ENCODE measurements at regions not wholly inside any gene's neighbourhood (a gene's known extent, or its start where the extent isn't known, plus 50 kb on each side); places are given as distances from the start of the nearest gene placed in this dataset.

DNA sequence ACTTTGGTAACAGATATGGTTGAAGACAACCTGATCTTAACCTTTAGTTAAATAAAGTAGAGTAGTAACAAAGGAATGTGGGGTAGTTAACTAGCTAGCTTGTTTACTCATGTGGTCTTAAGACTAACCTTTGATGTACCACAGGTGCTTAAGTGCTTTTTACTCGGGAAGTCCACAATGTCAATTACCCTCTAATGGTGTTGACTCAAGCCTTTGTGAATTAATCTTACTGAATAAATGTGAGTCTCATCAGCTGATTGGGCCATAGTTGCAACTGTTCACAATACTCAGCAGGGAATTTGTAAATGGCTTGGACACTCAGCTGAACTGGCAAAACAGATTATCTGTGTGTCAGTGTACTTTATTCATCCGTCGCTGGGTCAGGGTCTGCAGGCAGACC lies 119.0 kb upstream of the UGT8 start:
- TF ChIP-seq POLR2AphosphoS5 (IDR thresholded peaks at IDR 0.05) = no peak
- no peak for TF ChIP-seq MXI1 (conservative IDR thresholded peaks at IDR 0.05; ENCODE audit: poor library complexity, severe bottlenecking)
- TF ChIP-seq EZH2 (IDR thresholded peaks at IDR 0.05; ENCODE audit: borderline replicate concordance, insufficient read depth, low read length, poor library complexity, severe bottlenecking) = no peak
- no peak for TF ChIP-seq SMC3 (conservative IDR thresholded peaks at IDR 0.05; ENCODE audit: poor library complexity)
- TF ChIP-seq, protein P1, sequence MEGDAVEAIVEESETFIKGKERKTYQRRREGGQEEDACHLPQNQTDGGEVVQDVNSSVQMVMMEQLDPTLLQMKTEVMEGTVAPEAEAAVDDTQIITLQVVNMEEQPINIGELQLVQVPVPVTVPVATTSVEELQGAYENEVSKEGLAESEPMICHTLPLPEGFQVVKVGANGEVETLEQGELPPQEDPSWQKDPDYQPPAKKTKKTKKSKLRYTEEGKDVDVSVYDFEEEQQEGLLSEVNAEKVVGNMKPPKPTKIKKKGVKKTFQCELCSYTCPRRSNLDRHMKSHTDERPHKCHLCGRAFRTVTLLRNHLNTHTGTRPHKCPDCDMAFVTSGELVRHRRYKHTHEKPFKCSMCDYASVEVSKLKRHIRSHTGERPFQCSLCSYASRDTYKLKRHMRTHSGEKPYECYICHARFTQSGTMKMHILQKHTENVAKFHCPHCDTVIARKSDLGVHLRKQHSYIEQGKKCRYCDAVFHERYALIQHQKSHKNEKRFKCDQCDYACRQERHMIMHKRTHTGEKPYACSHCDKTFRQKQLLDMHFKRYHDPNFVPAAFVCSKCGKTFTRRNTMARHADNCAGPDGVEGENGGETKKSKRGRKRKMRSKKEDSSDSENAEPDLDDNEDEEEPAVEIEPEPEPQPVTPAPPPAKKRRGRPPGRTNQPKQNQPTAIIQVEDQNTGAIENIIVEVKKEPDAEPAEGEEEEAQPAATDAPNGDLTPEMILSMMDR (IDR thresholded peaks at IDR 0.05; ENCODE audit: poor library complexity, severe bottlenecking) = no peak
- TF ChIP-seq REST (IDR thresholded peaks at IDR 0.05; ENCODE audit: borderline replicate concordance) = no peak
- TF ChIP-seq EP300 (conservative IDR thresholded peaks at IDR 0.05; ENCODE audit: poor library complexity, severe bottlenecking) = no peak
- no peak for TF ChIP-seq RAD21 (conservative IDR thresholded peaks at IDR 0.05)
- TF ChIP-seq TAF1 (IDR thresholded peaks at IDR 0.05; ENCODE audit: low read depth) = no peak
- Histone ChIP-seq H2AFZ (ENCODE audit: low read depth, low read length) (no peak overlapping the region), H3K4me2 (ENCODE audit: low read length) (no peak overlapping the region), H3K4me3 (ENCODE audit: low read length) (no peak overlapping the region), H3K9ac (ENCODE audit: low read length) (no peak overlapping the region), H3K79me2 (replicated peaks; ENCODE audit: insufficient read depth, low read length) (no peaks in the 10 kb centered on the region), H3K27ac (ENCODE audit: low read length) (no peak overlapping the region), H3K36me3 (ENCODE audit: insufficient read depth, low read length) (no peaks in the 10 kb centered on the region), H4K20me1 (ENCODE audit: insufficient read depth) (no peaks in the 10 kb centered on the region), H3K9me2 (ENCODE audit: insufficient read depth, low read length) (no peaks in the 10 kb centered on the region), H3K27me3 (ENCODE audit: insufficient read depth, low read depth, low read length) (no peaks in the 10 kb centered on the region), H3K9me3 (ENCODE audit: low read length) (no peaks in the 10 kb centered on the region), H3F3A (ENCODE audit: insufficient read depth, low read length, poor library complexity, severe bottlenecking) (no peaks in the 10 kb centered on the region)

GRCh38 chr4:114481856-114482255 lies 116.8 kb upstream of the UGT8 start:
- Histone ChIP-seq H4K20me1 (ENCODE audit: insufficient read depth) (no peaks in the 10 kb centered on the region), H3K36me3 (ENCODE audit: insufficient read depth, low read length) (no peaks in the 10 kb centered on the region), H3K9me3 (ENCODE audit: low read length) (no peaks in the 10 kb centered on the region), H3K27me3 (ENCODE audit: insufficient read depth, low read depth, low read length) (no peaks in the 10 kb centered on the region), H3K4me3 (ENCODE audit: low read length) (no peak overlapping the region), H3K27ac (ENCODE audit: low read length) (no peak overlapping the region), H3K79me2 (replicated peaks; ENCODE audit: insufficient read depth, low read length) (no peaks in the 10 kb centered on the region), H3K4me2 (ENCODE audit: low read length) (no peak overlapping the region), H2AFZ (ENCODE audit: low read depth, low read length) (no peak overlapping the region), H3K9me2 (ENCODE audit: insufficient read depth, low read length) (no peaks in the 10 kb centered on the region), H3K9ac (ENCODE audit: low read length) (no peak overlapping the region), H3F3A (ENCODE audit: insufficient read depth, low read length, poor library complexity, severe bottlenecking) (no peaks in the 10 kb centered on the region)
- TF ChIP-seq POLR2AphosphoS5 (IDR thresholded peaks at IDR 0.05) = no peak
- TF ChIP-seq EP300 (conservative IDR thresholded peaks at IDR 0.05; ENCODE audit: poor library complexity, severe bottlenecking) = no peak
- no peak for TF ChIP-seq MXI1 (conservative IDR thresholded peaks at IDR 0.05; ENCODE audit: poor library complexity, severe bottlenecking)
- TF ChIP-seq EZH2 (IDR thresholded peaks at IDR 0.05; ENCODE audit: borderline replicate concordance, insufficient read depth, low read length, poor library complexity, severe bottlenecking) = no peak
- no peak for TF ChIP-seq TAF1 (IDR thresholded peaks at IDR 0.05; ENCODE audit: low read depth)
- TF ChIP-seq REST (IDR thresholded peaks at IDR 0.05; ENCODE audit: borderline replicate concordance) = no peak
- TF ChIP-seq RAD21 (conservative IDR thresholded peaks at IDR 0.05) = no peak
- no peak for TF ChIP-seq SMC3 (conservative IDR thresholded peaks at IDR 0.05; ENCODE audit: poor library complexity)
- TF ChIP-seq, protein P1 (IDR thresholded peaks at IDR 0.05; ENCODE audit: poor library complexity, severe bottlenecking) = no peak
